Caco-2 (cell line): ENCODE measurements at regions not wholly inside any gene's neighbourhood (a gene's known extent, or its start where the extent isn't known, plus 50 kb on each side); places are given as distances from the start of the nearest gene placed in this dataset.

Experiments used
- BruUV-seq: library from RNA; stranded (reverse); fragments of 400-500 nt; replicated peaks from 2 replicates; lab custom pipeline; 2021; lab: Mats Ljungman, UMichigan
- CTCF ChIA-PET: fragments of 300-600 bp; sonication (Branson Sonifier 250); formaldehyde crosslinking; loops from one replicate; lab custom pipeline; 2022; ENCODE audit warnings: antibody characterized with exemption; lab: Charles Lee
- POLR2A ChIA-PET: fragments of 300-600 bp; sonication (Branson Sonifier 250); formaldehyde crosslinking; loops from one replicate; lab custom pipeline; 2022; ENCODE audit warnings: antibody characterized with exemption; lab: Charles Lee
- DNase-seq, 2 experiments: peaks; one replicate each; pipeline versions ENCODE4 v3.0.0 to v3.0.0-alpha.2; 2020 to 2022
- H3K27me3 ChIP-seq: replicated peaks from 2 replicates; pipeline ENCODE4 v1.6.0; 2011; ENCODE audit warnings: low read length; ENCODE audit not compliant: control insufficient read depth, insufficient read depth
- H3K36me3 ChIP-seq: 2 replicates; pipeline ENCODE4 v1.5.1; 2011; ENCODE audit warnings: low read length; ENCODE audit not compliant: control insufficient read depth, insufficient read depth
- H3K4me1 ChIP-seq: fragments of 250-450 bp; sonication (Bioruptor Pico); 2 replicates; pipeline ENCODE4 v1.5.1; 2020; ENCODE audit warnings: mild to moderate bottlenecking
- H3K4me3 ChIP-seq: 2 replicates; pipeline ENCODE4 v1.5.1; 2011; ENCODE audit warnings: low read depth, mild to moderate bottlenecking, control low read depth, low read length
- H3K9me3 ChIP-seq: fragments of 250-450 bp; sonication (Bioruptor Pico); 2 replicates; pipeline ENCODE4 v1.5.1; 2020; ENCODE audit warnings: mild to moderate bottlenecking, moderate library complexity
- H3K27ac Mint-ChIP-seq: one replicate; pipeline ENCODE4 v1.8.0; 2022; ENCODE audit warnings: mixed read lengths; ENCODE audit not compliant: unreplicated experiment
- H3K27me3 Mint-ChIP-seq: one replicate; pipeline ENCODE4 v1.8.0; 2022; ENCODE audit warnings: mixed read lengths; ENCODE audit not compliant: insufficient read depth, unreplicated experiment
- H3K36me3 Mint-ChIP-seq: one replicate; pipeline ENCODE4 v1.8.0; 2022; ENCODE audit warnings: mild to moderate bottlenecking, mixed read lengths; ENCODE audit not compliant: insufficient read depth, unreplicated experiment
- H3K4me1 Mint-ChIP-seq: one replicate; pipeline ENCODE4 v1.8.0; 2022; ENCODE audit warnings: low read depth, mixed read lengths; ENCODE audit not compliant: unreplicated experiment
- H3K4me3 Mint-ChIP-seq: one replicate; pipeline ENCODE4 v1.8.0; 2022; ENCODE audit warnings: mild to moderate bottlenecking, moderate library complexity, mixed read lengths; ENCODE audit not compliant: unreplicated experiment
- H3K9me3 Mint-ChIP-seq: one replicate; pipeline ENCODE4 v1.8.0; 2022; ENCODE audit warnings: mixed read lengths; ENCODE audit not compliant: unreplicated experiment
- intact Hi-C: fragments of 100-400 bp; cut with micrococcal nuclease; formaldehyde crosslinking; loops from one replicate; pipeline ENCODE4 v1.10.0; 2022; ENCODE audit not compliant: unreplicated experiment
- TF ChIP-seq, protein P1 (sequence below), 2 experiments: fragments of 200-600 bp in 1 of 2; IDR thresholded peaks; 1 replicate in 1 of 2; 2 replicates in 1 of 2; pipeline versions ENCODE4 v1.5.1 to v1.8.0; 2011 to 2022; ENCODE audit warnings: antibody characterized with exemption in 1 of 2, control low read depth in 1 of 2, inconsistent platforms in 1 of 2, low read depth in 1 of 2, low read length in 1 of 2, mild to moderate bottlenecking in 1 of 2, moderate library complexity in 1 of 2; ENCODE audit not compliant: insufficient read depth in 1 of 2, severe bottlenecking in 1 of 2, unreplicated experiment in 1 of 2

GRCh38 chr15:46317029-46317428, 682.2 kb downstream of the SQOR start:
- BruUV-seq = no TSS peak
- TF ChIP-seq, protein P1, sequence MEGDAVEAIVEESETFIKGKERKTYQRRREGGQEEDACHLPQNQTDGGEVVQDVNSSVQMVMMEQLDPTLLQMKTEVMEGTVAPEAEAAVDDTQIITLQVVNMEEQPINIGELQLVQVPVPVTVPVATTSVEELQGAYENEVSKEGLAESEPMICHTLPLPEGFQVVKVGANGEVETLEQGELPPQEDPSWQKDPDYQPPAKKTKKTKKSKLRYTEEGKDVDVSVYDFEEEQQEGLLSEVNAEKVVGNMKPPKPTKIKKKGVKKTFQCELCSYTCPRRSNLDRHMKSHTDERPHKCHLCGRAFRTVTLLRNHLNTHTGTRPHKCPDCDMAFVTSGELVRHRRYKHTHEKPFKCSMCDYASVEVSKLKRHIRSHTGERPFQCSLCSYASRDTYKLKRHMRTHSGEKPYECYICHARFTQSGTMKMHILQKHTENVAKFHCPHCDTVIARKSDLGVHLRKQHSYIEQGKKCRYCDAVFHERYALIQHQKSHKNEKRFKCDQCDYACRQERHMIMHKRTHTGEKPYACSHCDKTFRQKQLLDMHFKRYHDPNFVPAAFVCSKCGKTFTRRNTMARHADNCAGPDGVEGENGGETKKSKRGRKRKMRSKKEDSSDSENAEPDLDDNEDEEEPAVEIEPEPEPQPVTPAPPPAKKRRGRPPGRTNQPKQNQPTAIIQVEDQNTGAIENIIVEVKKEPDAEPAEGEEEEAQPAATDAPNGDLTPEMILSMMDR (IDR thresholded peaks at IDR 0.05; ENCODE audit: insufficient read depth in 1 of 2, low read depth in 1 of 2, low read length in 1 of 2, severe bottlenecking in 1 of 2, unreplicated experiment in 1 of 2) = no peak
- Histone ChIP-seq H3K4me1 (no peaks in the 10 kb centered on the region), H3K9me3 (no peaks in the 10 kb centered on the region), H3K36me3 (no peaks in the 10 kb centered on the region), H3K4me3 (no peak overlapping the region), H3K27me3 (no peaks in the 10 kb centered on the region)
- DNase-seq = no peak
- Mint-ChIP-seq H3K27ac (no peak overlapping the region), H3K36me3 (no peaks in the 10 kb centered on the region), H3K27me3 (peaks cover 10% of the 10 kb centered on the region), H3K4me3 (no peak overlapping the region), H3K4me1 (no peaks in the 10 kb centered on the region), H3K9me3 (no peaks in the 10 kb centered on the region)
- ChIA-PET CTCF (no interaction called here), POLR2A (no interaction called here)
- intact Hi-C loops = loop anchor here (10.0 kb wide), 1 partner anchor 338 kb away; no protein-coding TSS in a partner anchor

DNA sequence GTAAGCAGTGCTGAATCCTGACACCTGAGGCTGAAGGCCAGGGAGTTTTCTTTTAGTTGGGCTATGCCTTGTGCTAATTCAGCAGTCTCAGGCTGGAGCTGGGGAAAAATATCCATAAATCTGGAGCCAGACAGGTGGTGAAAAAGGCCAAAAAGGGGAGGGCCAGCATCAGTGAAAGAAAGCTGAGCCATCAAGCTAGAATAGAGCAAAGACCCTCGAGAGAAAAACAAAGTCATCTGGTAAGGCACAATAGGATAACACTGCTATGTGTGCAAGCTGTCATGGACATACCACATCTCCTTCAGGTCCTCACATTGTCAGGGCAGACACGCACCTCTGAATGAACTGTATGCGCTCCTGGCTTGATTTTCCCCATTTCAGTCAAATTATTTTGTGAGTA, 687.9 kb downstream of the SQOR start:
- Histone ChIP-seq H3K27me3 (no peaks in the 10 kb centered on the region), H3K36me3 (no peaks in the 10 kb centered on the region), H3K4me3 (no peak overlapping the region), H3K9me3 (no peaks in the 10 kb centered on the region), H3K4me1 (no peaks in the 10 kb centered on the region)
- intact Hi-C loops = no loop called here
- peaks cover 10% of the 10 kb centered on the region for H3K27me3 Mint-ChIP-seq
- no peak overlapping the region for H3K27ac Mint-ChIP-seq
- DNase-seq = no peak
- TF ChIP-seq, protein P1 (IDR thresholded peaks at IDR 0.05; ENCODE audit: insufficient read depth in 1 of 2, low read depth in 1 of 2, low read length in 1 of 2, severe bottlenecking in 1 of 2, unreplicated experiment in 1 of 2) = no peak
- ChIA-PET POLR2A (no interaction called here), CTCF (no interaction called here)
- BruUV-seq = no TSS peak
- no peak overlapping the region for H3K4me3 Mint-ChIP-seq
- H3K36me3 Mint-ChIP-seq = no peaks in the 10 kb centered on the region
- H3K9me3 Mint-ChIP-seq = no peaks in the 10 kb centered on the region
- no peaks in the 10 kb centered on the region for H3K4me1 Mint-ChIP-seq

GRCh38 chr15:46326173-46326572, 691.3 kb downstream of the SQOR start:
- Mint-ChIP-seq H3K27ac (no peak overlapping the region), H3K36me3 (no peaks in the 10 kb centered on the region), H3K4me1 (no peaks in the 10 kb centered on the region), H3K4me3 (no peak overlapping the region), H3K9me3 (no peaks in the 10 kb centered on the region), H3K27me3 (peaks cover 6% of the 10 kb centered on the region)
- intact Hi-C loops = no loop called here
- H3K4me3 ChIP-seq = no peak overlapping the region
- no TSS peak for BruUV-seq
- no peaks in the 10 kb centered on the region for H3K9me3 ChIP-seq
- no peak for DNase-seq
- TF ChIP-seq, protein P1 (IDR thresholded peaks at IDR 0.05; ENCODE audit: insufficient read depth in 1 of 2, low read depth in 1 of 2, low read length in 1 of 2, severe bottlenecking in 1 of 2, unreplicated experiment in 1 of 2) = no peak
- no peaks in the 10 kb centered on the region for H3K36me3 ChIP-seq
- no peaks in the 10 kb centered on the region for H3K27me3 ChIP-seq
- no peaks in the 10 kb centered on the region for H3K4me1 ChIP-seq
- ChIA-PET POLR2A (no interaction called here), CTCF (no interaction called here)
